GM23248 (cell line): ENCODE measurements at regions not wholly inside any gene's neighbourhood (a gene's known extent, or its start where the extent isn't known, plus 50 kb on each side); places are given as distances from the start of the nearest gene placed in this dataset.

ENCODE experiments used
- DNase-seq: peaks from one replicate; pipeline ENCODE4 v3.0.0-alpha.2; 2015
- H2AFZ ChIP-seq: fragments of 200-600 bp; sonication (generic); 2 replicates; pipeline ENCODE4 v1.6.1; 2016; ENCODE audit warnings: antibody characterized with exemption
- H3F3A ChIP-seq: fragments of 200-600 bp; sonication (generic); 2 replicates; pipeline ENCODE4 v1.6.1; 2016; ENCODE audit warnings: mild to moderate bottlenecking, antibody characterized with exemption, mixed run types; ENCODE audit not compliant: insufficient read depth
- H3K27ac ChIP-seq: fragments of 200-600 bp; sonication (generic); 2 replicates; pipeline ENCODE4 v1.5.1; 2016; ENCODE audit warnings: mild to moderate bottlenecking
- H3K27me3 ChIP-seq: fragments of 200-600 bp; sonication (generic); replicated peaks from 2 replicates; pipeline ENCODE4 v1.6.1; 2016; ENCODE audit warnings: mild to moderate bottlenecking; ENCODE audit not compliant: insufficient read depth
- H3K36me3 ChIP-seq: fragments of 200-600 bp; sonication (generic); 2 replicates; pipeline ENCODE4 v1.6.1; 2016; ENCODE audit warnings: low read depth, mild to moderate bottlenecking
- H3K4me1 ChIP-seq: fragments of 200-600 bp; sonication (generic); 2 replicates; pipeline ENCODE4 v1.6.1; 2016; ENCODE audit warnings: mild to moderate bottlenecking; ENCODE audit not compliant: insufficient read depth
- H3K4me2 ChIP-seq: fragments of 200-600 bp; sonication (generic); one replicate; pipeline ENCODE4 v1.6.1; 2016; ENCODE audit warnings: mild to moderate bottlenecking; ENCODE audit not compliant: unreplicated experiment
- H3K4me3 ChIP-seq: fragments of 200-600 bp; sonication (generic); 2 replicates; pipeline ENCODE4 v1.5.1; 2016; ENCODE audit warnings: mild to moderate bottlenecking
- H3K79me2 ChIP-seq: fragments of 200-600 bp; sonication (generic); 2 replicates; pipeline ENCODE4 v1.6.1; 2016; ENCODE audit warnings: mild to moderate bottlenecking; ENCODE audit not compliant: insufficient read depth
- H3K9ac ChIP-seq: fragments of 200-600 bp; sonication (generic); 2 replicates; pipeline ENCODE4 v1.6.1; 2016; ENCODE audit warnings: mild to moderate bottlenecking
- H3K9me2 ChIP-seq: fragments of 200-600 bp; sonication (generic); 2 replicates; pipeline ENCODE4 v1.6.1; 2016; ENCODE audit warnings: mixed run types, mild to moderate bottlenecking, moderate library complexity; ENCODE audit not compliant: insufficient read depth
- H3K9me3 ChIP-seq: fragments of 200-600 bp; sonication (generic); one replicate; pipeline ENCODE4 v1.6.1; 2017; ENCODE audit warnings: low read depth
- H4K20me1 ChIP-seq: fragments of 200-600 bp; sonication (generic); 2 replicates; pipeline ENCODE4 v1.6.0; 2016; ENCODE audit not compliant: insufficient read depth
- EZH2 ChIP-seq: fragments of 200-600 bp; sonication (generic); IDR thresholded peaks from 2 replicates; pipeline ENCODE4 v1.6.1; 2018; ENCODE audit warnings: antibody characterized with exemption, mild to moderate bottlenecking; ENCODE audit not compliant: insufficient read depth, poor library complexity, severe bottlenecking
- EZH2phosphoT487 ChIP-seq: fragments of 200-600 bp; sonication (generic); IDR thresholded peaks from 2 replicates; pipeline ENCODE4 v1.6.1; 2018; ENCODE audit warnings: antibody characterized with exemption, moderate library complexity, mild to moderate bottlenecking, low read depth; ENCODE audit not compliant: insufficient read depth
- WGBS, 2 experiments: methylation state at CpG; one replicate each; pipeline ENCODE4 v1.1.6; 2015 to 2017; ENCODE audit warnings: low lambda C conversion rate in 2 of 2, low coverage in 1 of 2; ENCODE audit errors: missing lambda C conversion rate in 2 of 2; 5-methylcytosine and 5-hydroxymethylcytosine counted together
- in situ Hi-C: fragments of 300-500 bp; cut with MboI; formaldehyde crosslinking; loops from 2 replicates; pipeline ENCODE4 v1.15.0; 2020

- WGBS, 2 experiments, result 0% methylated on average over 1 of the region's 1 CpG
- no peaks in the 10 kb centered on the region for H3K4me1 ChIP-seq
- no peaks in the 10 kb centered on the region for H3K9me2 ChIP-seq
- H3K9me3 ChIP-seq, result peaks cover 3% of the 10 kb centered on the region
- TF ChIP-seq EZH2phosphoT487, result no peak
- TF ChIP-seq EZH2, result no peak
- H3K27ac ChIP-seq, result no peak overlapping the region
- no peaks in the 10 kb centered on the region for H3K79me2 ChIP-seq
- H3K4me2 ChIP-seq, result no peak overlapping the region
- in situ Hi-C loops, result no loop called here
- no peak overlapping the region for H2AFZ ChIP-seq
- no peak overlapping the region for H3K4me3 ChIP-seq
- H3K9ac ChIP-seq, result no peak overlapping the region
- H3K36me3 ChIP-seq, result no peaks in the 10 kb centered on the region
- H3F3A ChIP-seq, result no peaks in the 10 kb centered on the region
- H3K27me3 ChIP-seq, result no peaks in the 10 kb centered on the region
- no peak for DNase-seq
- H4K20me1 ChIP-seq, result no peaks in the 10 kb centered on the region
Measured at GRCh38 chr6:93017626-93018025, 401.7 kb downstream of the EPHA7 start.

- H3K27ac ChIP-seq, result no peak overlapping the region
- no peak overlapping the region for H3K4me3 ChIP-seq
- WGBS, 2 experiments, result 6 to 13% methylated on average over 2 of the region's 2 CpGs
- H3K79me2 ChIP-seq, result no peaks in the 10 kb centered on the region
- in situ Hi-C loops, result no loop called here
- H3K4me2 ChIP-seq, result no peak overlapping the region
- no peaks in the 10 kb centered on the region for H3F3A ChIP-seq
- H3K4me1 ChIP-seq, result no peaks in the 10 kb centered on the region
- no peak for DNase-seq
- H3K9me3 ChIP-seq, result peaks cover 3% of the 10 kb centered on the region
- H3K27me3 ChIP-seq, result no peaks in the 10 kb centered on the region
- H3K36me3 ChIP-seq, result no peaks in the 10 kb centered on the region
- no peaks in the 10 kb centered on the region for H3K9me2 ChIP-seq
- TF ChIP-seq EZH2 (no peak), EZH2phosphoT487 (no peak)
- no peak overlapping the region for H2AFZ ChIP-seq
- no peak overlapping the region for H3K9ac ChIP-seq
- H4K20me1 ChIP-seq, result no peaks in the 10 kb centered on the region
Measured at GRCh38 chr6:93017213-93017612, 402.1 kb downstream of the EPHA7 start.

DNA sequence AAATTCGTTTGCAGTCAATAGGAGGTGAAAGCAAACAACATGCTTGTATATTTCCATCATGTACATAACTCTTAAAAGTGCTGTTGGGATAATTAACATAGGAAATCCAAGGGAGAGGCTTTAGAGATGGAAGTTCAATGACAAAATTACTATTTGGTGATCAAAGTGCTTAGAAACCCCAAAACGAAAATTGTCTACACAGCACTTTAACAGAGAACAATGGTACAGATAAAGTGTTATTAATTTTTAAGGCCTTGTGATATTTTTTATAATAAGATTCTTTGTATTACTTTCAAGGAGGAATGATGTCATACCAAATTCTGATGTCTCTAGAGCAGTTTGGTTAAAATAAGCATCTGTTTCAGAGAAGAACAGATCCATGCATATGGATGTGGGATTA, 406.3 kb downstream of the EPHA7 start:
- Histone ChIP-seq H3K9me3 (no peaks in the 10 kb centered on the region), H3K27ac (no peak overlapping the region), H4K20me1 (no peaks in the 10 kb centered on the region), H3K79me2 (no peaks in the 10 kb centered on the region), H2AFZ (no peak overlapping the region), H3K4me1 (no peaks in the 10 kb centered on the region), H3K27me3 (no peaks in the 10 kb centered on the region), H3K4me3 (no peak overlapping the region), H3K9ac (no peak overlapping the region), H3F3A (no peaks in the 10 kb centered on the region), H3K4me2 (no peak overlapping the region), H3K9me2 (no peaks in the 10 kb centered on the region), H3K36me3 (no peaks in the 10 kb centered on the region)
- WGBS, 2 experiments, result 2 to 3% methylated on average over 2 of the region's 2 CpGs
- no peak for DNase-seq
- in situ Hi-C loops, result no loop called here
- no peak for TF ChIP-seq EZH2phosphoT487
- no peak for TF ChIP-seq EZH2

GRCh38 chr6:93008375-93008774, 411.0 kb downstream of the EPHA7 start:
- Histone ChIP-seq H3K9ac (no peak overlapping the region), H3K9me2 (no peaks in the 10 kb centered on the region), H3F3A (no peaks in the 10 kb centered on the region), H3K79me2 (no peaks in the 10 kb centered on the region), H3K9me3 (no peaks in the 10 kb centered on the region), H3K36me3 (no peaks in the 10 kb centered on the region), H2AFZ (no peak overlapping the region), H4K20me1 (no peaks in the 10 kb centered on the region), H3K4me3 (no peak overlapping the region), H3K4me1 (no peaks in the 10 kb centered on the region), H3K27ac (no peak overlapping the region), H3K27me3 (no peaks in the 10 kb centered on the region), H3K4me2 (no peak overlapping the region)
- TF ChIP-seq EZH2phosphoT487, result no peak
- TF ChIP-seq EZH2, result no peak
- DNase-seq, result no peak
- in situ Hi-C loops, result no loop called here

DNA sequence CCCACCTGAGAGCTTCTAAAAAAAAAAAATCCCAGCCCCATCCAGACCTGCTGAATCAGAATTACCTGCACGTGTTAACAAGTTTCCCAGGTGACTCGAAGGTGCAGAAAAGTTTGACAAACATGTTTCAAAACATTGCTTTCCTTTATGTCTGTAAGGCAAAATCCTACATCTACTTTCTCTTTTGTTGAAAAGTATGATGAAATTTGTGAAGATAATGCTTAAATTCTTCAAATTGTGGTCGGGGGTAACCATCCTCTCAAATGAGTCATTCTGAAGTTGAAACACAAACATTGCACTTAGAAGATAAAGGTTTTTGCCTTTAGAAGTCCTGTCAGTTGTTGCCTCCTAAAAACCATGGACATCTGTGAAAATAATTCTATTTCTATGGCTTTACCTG, 429.7 kb downstream of the EPHA7 start:
- Histone ChIP-seq H4K20me1 (no peaks in the 10 kb centered on the region), H3K36me3 (no peaks in the 10 kb centered on the region), H3F3A (no peaks in the 10 kb centered on the region), H3K4me3 (no peak overlapping the region), H3K27me3 (no peaks in the 10 kb centered on the region), H3K4me1 (no peaks in the 10 kb centered on the region), H3K9me3 (no peaks in the 10 kb centered on the region), H3K9me2 (no peaks in the 10 kb centered on the region), H3K4me2 (no peak overlapping the region), H3K27ac (no peak overlapping the region), H2AFZ (no peak overlapping the region), H3K79me2 (no peaks in the 10 kb centered on the region), H3K9ac (no peak overlapping the region)
- TF ChIP-seq EZH2phosphoT487 (no peak), EZH2 (no peak)
- no peak for DNase-seq
- WGBS, 2 experiments, result 11% methylated on average over 3 of the region's 3 CpGs
- in situ Hi-C loops, result no loop called here
